HG03139 (cell line): ENCODE measurements at regions not wholly inside any gene's neighbourhood (a gene's known extent, or its start where the extent isn't known, plus 50 kb on each side); places are given as distances from the start of the nearest gene placed in this dataset.
"Not testable (repeated sequence)": the region's sequence is repeated elsewhere in the genome, so short reads cannot be mapped to it uniquely, and the experiment has no call there.

Experiments used
- ATAC-seq: cut with Tn5 transposase; IDR thresholded peaks from one replicate; pipeline ENCODE4 v1.9.1; 2021; ENCODE audit not compliant: unreplicated experiment

GRCh38 chr5:166582416-166582815 is 1709.0 kb upstream of the WWC1 start:
- ATAC-seq: no peak

GRCh38 chr5:166594567-166594966 is 1696.9 kb upstream of the WWC1 start:
- no peak for ATAC-seq

GRCh38 chr5:166595274-166595951 is 1696.0 kb upstream of the WWC1 start:
- ATAC-seq: no peak

- no peak for ATAC-seq
These were observed 1695.4 kb upstream of the WWC1 start for GRCh38 chr5:166596043-166596442.

GRCh38 chr5:166602271-166602670 is 1689.2 kb upstream of the WWC1 start:
- no peak for ATAC-seq

- no peak for ATAC-seq
These were observed 1673.9 kb upstream of the WWC1 start for GRCh38 chr5:166617507-166617906.

- no peak for ATAC-seq
These were observed 1672.9 kb upstream of the WWC1 start for GRCh38 chr5:166618526-166618925.

GRCh38 chr5:166624573-166624972 is 1666.9 kb upstream of the WWC1 start:
- ATAC-seq: no peak

GRCh38 chr5:166625210-166625865 is 1666.1 kb upstream of the WWC1 start:
- no peak for ATAC-seq

GRCh38 chr5:166637295-166637694 is 1654.2 kb upstream of the WWC1 start:
- ATAC-seq: no peak

GRCh38 chr5:166639151-166639550 is 1652.3 kb upstream of the WWC1 start:
- ATAC-seq: no peak

GRCh38 chr5:166640136-166640535 is 1651.3 kb upstream of the WWC1 start:
- ATAC-seq: not testable (repeated sequence)

GRCh38 chr5:166648736-166649135 is 1642.7 kb upstream of the WWC1 start:
- ATAC-seq: no peak

- no peak for ATAC-seq
These were observed 1641.8 kb upstream of the WWC1 start for GRCh38 chr5:166649676-166650075.

GRCh38 chr5:166651234-166651633 is 1640.2 kb upstream of the WWC1 start:
- no peak for ATAC-seq

GRCh38 chr5:166671811-166672210 is 1619.6 kb upstream of the WWC1 start:
- no peak for ATAC-seq

GRCh38 chr5:166672431-166672830 is 1619.0 kb upstream of the WWC1 start:
- no peak for ATAC-seq

GRCh38 chr5:166677891-166678290 is 1613.6 kb upstream of the WWC1 start:
- ATAC-seq: no peak

- ATAC-seq: no peak
These were observed 1612.1 kb upstream of the WWC1 start for GRCh38 chr5:166679331-166679730.

- no peak for ATAC-seq
These were observed 1596.1 kb upstream of the WWC1 start for GRCh38 chr5:166695326-166695725.

GRCh38 chr5:166708291-166708690 is 1583.2 kb upstream of the WWC1 start:
- no peak for ATAC-seq

GRCh38 chr5:166709691-166710090 is 1581.8 kb upstream of the WWC1 start:
- ATAC-seq: no peak

GRCh38 chr5:166710271-166710670 is 1581.2 kb upstream of the WWC1 start:
- no peak for ATAC-seq
